ENCODE measurements at regions not wholly inside any gene's neighbourhood (a gene's known extent, or its start where the extent isn't known, plus 50 kb on each side); places are given as distances from the start of the nearest gene placed in this dataset.

DNA sequence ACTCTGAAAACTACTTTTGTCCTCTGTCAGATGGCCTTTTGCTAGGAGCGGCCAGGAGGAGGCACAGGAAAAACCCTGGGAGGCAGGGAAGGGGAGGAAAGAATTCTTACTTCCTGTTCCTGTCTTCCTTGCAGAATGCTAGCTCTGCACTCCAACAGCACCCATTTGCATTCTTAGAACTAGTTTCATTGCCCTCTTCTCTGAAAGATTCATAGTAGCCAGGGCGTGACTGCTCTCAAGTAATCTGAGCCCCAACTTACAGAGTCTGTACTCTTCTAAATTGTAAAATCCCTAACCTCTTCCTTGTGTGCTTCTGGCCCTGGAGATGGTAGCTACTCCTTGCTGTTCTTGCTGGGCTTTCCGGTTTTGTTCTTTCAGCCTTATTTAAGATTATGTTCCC, 75.3 kb upstream of the STEAP1 start:
- TF ChIP-seq, protein P1, sequence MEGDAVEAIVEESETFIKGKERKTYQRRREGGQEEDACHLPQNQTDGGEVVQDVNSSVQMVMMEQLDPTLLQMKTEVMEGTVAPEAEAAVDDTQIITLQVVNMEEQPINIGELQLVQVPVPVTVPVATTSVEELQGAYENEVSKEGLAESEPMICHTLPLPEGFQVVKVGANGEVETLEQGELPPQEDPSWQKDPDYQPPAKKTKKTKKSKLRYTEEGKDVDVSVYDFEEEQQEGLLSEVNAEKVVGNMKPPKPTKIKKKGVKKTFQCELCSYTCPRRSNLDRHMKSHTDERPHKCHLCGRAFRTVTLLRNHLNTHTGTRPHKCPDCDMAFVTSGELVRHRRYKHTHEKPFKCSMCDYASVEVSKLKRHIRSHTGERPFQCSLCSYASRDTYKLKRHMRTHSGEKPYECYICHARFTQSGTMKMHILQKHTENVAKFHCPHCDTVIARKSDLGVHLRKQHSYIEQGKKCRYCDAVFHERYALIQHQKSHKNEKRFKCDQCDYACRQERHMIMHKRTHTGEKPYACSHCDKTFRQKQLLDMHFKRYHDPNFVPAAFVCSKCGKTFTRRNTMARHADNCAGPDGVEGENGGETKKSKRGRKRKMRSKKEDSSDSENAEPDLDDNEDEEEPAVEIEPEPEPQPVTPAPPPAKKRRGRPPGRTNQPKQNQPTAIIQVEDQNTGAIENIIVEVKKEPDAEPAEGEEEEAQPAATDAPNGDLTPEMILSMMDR (IDR thresholded peaks at IDR 0.05), result no peak
- no peak for TF ChIP-seq POLR2A (IDR thresholded peaks at IDR 0.05)
- no peak for TF ChIP-seq POLR2AphosphoS5 (IDR thresholded peaks at IDR 0.05)

Measured in breast epithelium (tissue), 3 donors.